ENCODE measurements at regions not wholly inside any gene's neighbourhood (a gene's known extent, or its start where the extent isn't known, plus 50 kb on each side); places are given as distances from the start of the nearest gene placed in this dataset.

- Mint-ChIP-seq H3K9me3 (no peaks in the 10 kb centered on the region), H3K27ac (ENCODE audit: low read depth) (no peak overlapping the region), H3K27me3 (no peaks in the 10 kb centered on the region), H3K36me3 (ENCODE audit: insufficient read depth) (peaks cover 22% of the 10 kb centered on the region), H3K4me1 (peaks cover 84% of the 10 kb centered on the region), H3K4me3 (no peak overlapping the region)
- no peak for DNase-seq (ENCODE audit: low spot score in 2 of 2)
- ATAC-seq (replicated peaks; ENCODE audit: extremely low read depth, poor library complexity, severe bottlenecking) = no peak
Measured at GRCh38 chr3:72442759-72443158, 405.5 kb downstream of the SHQ1 start.

DNA sequence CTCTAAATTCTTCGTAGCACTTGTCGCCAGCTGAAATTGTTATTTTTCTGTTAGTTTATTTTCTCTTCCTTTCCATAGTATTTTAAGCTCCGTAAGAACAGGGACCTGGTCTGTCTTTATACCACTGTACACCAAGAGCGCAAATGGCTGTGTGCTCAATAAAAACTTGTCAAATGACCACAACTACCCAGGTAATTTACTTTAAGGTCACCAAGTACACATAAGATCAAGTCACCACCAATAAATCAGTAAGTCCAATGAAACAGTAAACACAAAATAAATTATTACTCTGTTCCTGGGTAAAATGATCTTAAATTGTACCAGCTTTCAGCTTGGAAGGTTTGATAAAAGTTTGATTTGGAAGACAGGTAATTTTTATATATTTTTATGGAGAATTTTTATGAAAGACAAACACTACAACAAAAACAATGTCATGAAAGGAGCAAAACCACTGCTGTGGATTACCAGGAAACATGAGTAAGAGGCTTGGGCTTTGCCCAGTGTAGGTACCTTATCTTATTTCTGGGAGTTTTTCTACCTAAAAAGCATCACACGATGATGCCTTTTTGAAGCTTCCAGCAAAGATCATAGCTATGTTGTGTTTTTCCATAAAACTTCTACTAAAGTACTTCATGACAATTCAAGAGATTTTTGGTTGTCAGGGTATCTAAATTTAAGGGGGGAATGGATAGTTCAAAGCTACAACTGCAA, 406.8 kb downstream of the SHQ1 start:
- Mint-ChIP-seq H3K27ac (ENCODE audit: low read depth) (no peak overlapping the region), H3K4me3 (no peak overlapping the region), H3K4me1 (peaks cover 86% of the 10 kb centered on the region), H3K27me3 (no peaks in the 10 kb centered on the region), H3K36me3 (ENCODE audit: insufficient read depth) (peaks cover 21% of the 10 kb centered on the region), H3K9me3 (no peaks in the 10 kb centered on the region)
- DNase-seq (ENCODE audit: low spot score in 2 of 2) (no peak), ATAC-seq (replicated peaks; ENCODE audit: extremely low read depth, poor library complexity, severe bottlenecking) (no peak)

GRCh38 chr3:72440491-72440890, 407.8 kb downstream of the SHQ1 start:
- H3K9me3 Mint-ChIP-seq = no peaks in the 10 kb centered on the region
- no peak for DNase-seq (ENCODE audit: low spot score in 2 of 2)
- H3K27ac Mint-ChIP-seq (ENCODE audit: low read depth) = no peak overlapping the region
- H3K4me1 Mint-ChIP-seq = peaks cover 76% of the 10 kb centered on the region
- peaks cover 17% of the 10 kb centered on the region for H3K36me3 Mint-ChIP-seq (ENCODE audit: insufficient read depth)
- ATAC-seq (replicated peaks; ENCODE audit: extremely low read depth, poor library complexity, severe bottlenecking) = no peak
- H3K4me3 Mint-ChIP-seq = no peak overlapping the region
- no peaks in the 10 kb centered on the region for H3K27me3 Mint-ChIP-seq

DNA sequence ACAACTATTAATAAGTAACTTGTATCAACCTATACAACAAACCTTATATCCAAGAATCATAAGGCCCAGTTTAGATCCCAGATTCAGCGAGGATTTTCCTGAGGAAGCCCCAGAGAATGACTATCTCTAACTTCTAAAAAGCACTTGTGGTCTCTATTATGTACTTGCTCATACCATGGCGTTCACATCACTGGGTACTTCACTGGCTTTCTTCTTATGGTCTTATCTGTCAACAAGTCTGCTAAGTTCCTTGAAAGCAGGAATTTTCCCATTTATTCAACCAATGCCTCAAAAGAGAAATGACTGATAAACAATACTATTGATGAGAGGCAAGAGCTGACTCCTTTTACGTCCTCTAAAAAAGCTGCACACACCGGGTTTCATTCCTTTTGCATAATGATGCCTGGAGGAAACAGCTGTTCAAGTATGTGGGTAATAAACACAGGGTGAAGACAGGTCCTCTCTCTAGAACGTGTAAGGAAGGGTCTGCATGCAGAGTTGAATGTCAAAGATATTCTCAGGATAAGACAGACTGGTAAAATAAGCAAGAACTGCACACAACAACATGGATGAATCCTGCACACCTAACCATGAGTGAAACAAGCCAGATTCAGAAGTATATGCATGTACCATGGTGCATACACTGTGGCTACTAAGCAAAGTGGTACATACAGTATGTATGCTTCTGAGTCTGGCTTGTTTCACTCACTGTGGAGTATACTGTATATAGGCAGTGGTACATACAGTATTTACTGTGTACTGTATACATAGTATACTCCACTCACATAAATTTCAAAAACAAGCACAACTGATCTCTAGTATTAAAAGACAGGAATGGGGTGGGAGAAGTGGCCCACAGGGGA, 408.7 kb downstream of the SHQ1 start:
- Mint-ChIP-seq H3K27ac (ENCODE audit: low read depth) (no peak overlapping the region), H3K4me1 (peaks cover 71% of the 10 kb centered on the region), H3K4me3 (no peak overlapping the region), H3K27me3 (no peaks in the 10 kb centered on the region), H3K36me3 (ENCODE audit: insufficient read depth) (peaks cover 17% of the 10 kb centered on the region), H3K9me3 (no peaks in the 10 kb centered on the region)
- DNase-seq (ENCODE audit: low spot score in 2 of 2) (no peak), ATAC-seq (replicated peaks; ENCODE audit: extremely low read depth, poor library complexity, severe bottlenecking) (no peak)

GRCh38 chr3:72437661-72438406, 410.4 kb downstream of the SHQ1 start:
- Mint-ChIP-seq H3K36me3 (ENCODE audit: insufficient read depth) (peaks cover 15% of the 10 kb centered on the region), H3K4me1 (peaks cover 67% of the 10 kb centered on the region), H3K27ac (ENCODE audit: low read depth) (no peak overlapping the region), H3K27me3 (no peaks in the 10 kb centered on the region), H3K9me3 (no peaks in the 10 kb centered on the region), H3K4me3 (no peak overlapping the region)
- ATAC-seq (replicated peaks; ENCODE audit: extremely low read depth, poor library complexity, severe bottlenecking) (no peak), DNase-seq (ENCODE audit: low spot score in 2 of 2) (no peak)

DNA sequence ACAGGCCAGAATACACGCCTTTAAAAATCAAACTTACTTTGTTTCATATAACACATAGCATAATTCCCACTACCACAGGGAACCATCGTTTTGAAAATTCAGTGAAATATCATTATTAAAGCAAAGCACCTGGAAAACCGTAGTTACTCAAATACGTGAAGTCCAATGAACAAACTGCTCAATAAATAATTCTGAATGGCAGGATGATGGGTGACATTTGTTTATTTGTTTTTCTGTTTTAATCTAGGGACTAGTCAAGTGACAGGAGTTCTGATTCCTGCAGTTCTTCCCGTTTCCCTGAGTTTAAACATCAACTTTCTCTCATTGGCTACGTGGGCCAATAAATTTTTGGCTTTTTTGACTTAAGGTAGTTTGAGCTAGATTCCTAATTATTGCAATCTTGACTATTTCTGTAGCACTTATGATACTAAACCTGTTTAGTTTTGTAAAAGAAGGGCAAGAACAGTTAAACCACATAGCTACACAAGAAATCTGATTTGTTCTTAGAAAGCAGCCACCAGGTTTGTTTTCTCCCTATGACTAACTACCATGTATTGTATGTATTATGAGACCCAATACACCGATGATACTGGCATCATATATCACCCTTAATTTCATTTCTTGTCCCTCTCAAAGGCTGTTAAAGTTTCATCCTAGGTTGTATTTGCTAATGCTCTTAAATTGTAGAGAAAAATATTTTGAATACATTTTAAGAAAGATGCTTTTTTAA, 411.2 kb downstream of the SHQ1 start:
- Mint-ChIP-seq H3K4me3 (no peak overlapping the region), H3K27me3 (no peaks in the 10 kb centered on the region), H3K4me1 (peaks cover 68% of the 10 kb centered on the region), H3K9me3 (no peaks in the 10 kb centered on the region), H3K27ac (ENCODE audit: low read depth) (no peak overlapping the region), H3K36me3 (ENCODE audit: insufficient read depth) (peaks cover 14% of the 10 kb centered on the region)
- no peak for DNase-seq (ENCODE audit: low spot score in 2 of 2)
- ATAC-seq (replicated peaks; ENCODE audit: extremely low read depth, poor library complexity, severe bottlenecking) = no peak

DNA sequence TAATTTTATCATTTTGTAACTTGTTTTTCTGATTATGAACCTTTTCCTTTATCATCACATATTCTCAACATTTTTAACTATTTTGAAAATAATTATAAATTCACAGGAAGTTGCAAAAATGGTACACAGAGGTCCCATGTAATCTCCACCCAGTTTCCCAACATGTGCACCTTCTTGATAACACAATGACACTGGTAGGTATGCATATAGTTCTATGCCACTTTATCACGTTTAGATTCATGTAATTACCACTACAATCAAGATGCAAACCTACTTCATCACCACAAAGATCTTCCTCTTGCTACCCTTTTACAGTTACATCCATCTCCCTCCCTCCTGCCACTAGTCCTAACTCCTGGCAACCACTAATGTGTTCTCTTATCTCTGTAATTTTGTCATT, 413.9 kb downstream of the SHQ1 start:
- Mint-ChIP-seq H3K27me3 (no peaks in the 10 kb centered on the region), H3K36me3 (ENCODE audit: insufficient read depth) (peaks cover 14% of the 10 kb centered on the region), H3K27ac (ENCODE audit: low read depth) (no peak overlapping the region), H3K4me3 (no peak overlapping the region), H3K9me3 (no peaks in the 10 kb centered on the region), H3K4me1 (peaks cover 52% of the 10 kb centered on the region)
- DNase-seq (ENCODE audit: low spot score in 2 of 2) (no peak), ATAC-seq (replicated peaks; ENCODE audit: extremely low read depth, poor library complexity, severe bottlenecking) (no peak)

DNA sequence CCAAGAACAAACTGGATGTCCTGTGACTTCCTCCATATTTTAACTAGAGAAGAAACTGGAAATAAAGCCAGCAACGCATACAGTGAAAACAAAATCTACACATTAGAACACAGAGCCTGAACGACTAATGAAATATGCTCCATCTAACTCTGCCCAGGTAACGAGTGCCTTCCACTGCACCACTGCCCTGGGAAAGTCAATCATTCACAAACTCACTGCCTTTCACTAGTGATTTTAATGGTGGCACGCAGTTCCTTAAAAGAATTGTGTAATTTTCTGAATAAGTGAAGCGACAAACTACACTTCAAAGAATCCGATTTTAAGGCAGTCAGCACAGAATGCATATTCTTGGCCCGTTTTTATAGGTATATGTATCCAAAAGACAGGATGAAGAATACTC, 416.0 kb downstream of the SHQ1 start:
- ATAC-seq (replicated peaks; ENCODE audit: extremely low read depth, poor library complexity, severe bottlenecking) = no peak
- no peaks in the 10 kb centered on the region for H3K9me3 Mint-ChIP-seq
- no peak for DNase-seq (ENCODE audit: low spot score in 2 of 2)

DNA sequence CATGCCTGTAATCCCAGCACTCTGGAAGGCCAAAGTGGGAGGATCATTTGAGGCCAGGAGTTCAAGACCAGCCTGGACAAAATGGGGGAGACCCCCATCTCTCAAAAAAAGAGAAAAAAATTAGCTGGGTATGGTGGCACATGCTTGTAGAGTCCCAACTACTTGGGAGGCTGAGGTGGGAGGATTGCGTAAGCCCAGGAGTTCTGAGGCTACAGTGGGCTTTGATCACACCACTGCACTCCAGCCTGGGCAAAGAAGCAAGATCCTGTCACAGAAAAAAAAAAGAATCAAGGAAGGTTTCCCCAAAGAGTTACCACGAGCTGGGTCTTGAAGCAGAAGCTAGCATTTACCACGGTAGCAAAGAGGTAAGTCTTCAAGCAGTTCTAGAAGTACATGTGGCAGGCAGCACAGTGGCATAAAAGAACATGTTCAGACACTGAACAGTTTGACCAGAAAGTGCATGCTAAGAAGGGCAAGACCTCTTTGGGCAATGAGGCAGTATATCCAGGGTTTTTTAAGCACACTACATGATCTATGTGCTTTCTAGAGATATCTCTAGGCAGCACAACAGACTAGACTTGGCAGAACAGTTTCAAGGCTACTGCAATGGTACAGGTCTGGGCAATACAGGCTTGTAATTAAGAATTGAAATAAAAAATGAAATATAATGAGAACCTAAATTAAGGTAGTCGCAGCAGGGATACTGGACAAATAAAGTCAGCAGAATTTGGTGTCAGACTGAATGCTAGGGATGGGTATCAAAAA, 418.5 kb downstream of the SHQ1 start:
- Mint-ChIP-seq H3K27ac (ENCODE audit: low read depth) (no peak overlapping the region), H3K27me3 (no peaks in the 10 kb centered on the region), H3K36me3 (ENCODE audit: insufficient read depth) (peaks cover 1% of the 10 kb centered on the region), H3K9me3 (no peaks in the 10 kb centered on the region), H3K4me3 (no peak overlapping the region), H3K4me1 (peaks cover 72% of the 10 kb centered on the region)
- ATAC-seq (replicated peaks; ENCODE audit: extremely low read depth, poor library complexity, severe bottlenecking) (no peak), DNase-seq (ENCODE audit: low spot score in 2 of 2) (no peak)

More for the DNA sequence above, 416.0 kb downstream of the SHQ1 start:
- Mint-ChIP-seq H3K27me3 (no peaks in the 10 kb centered on the region), H3K36me3 (ENCODE audit: insufficient read depth) (peaks cover 5% of the 10 kb centered on the region), H3K27ac (ENCODE audit: low read depth) (no peak overlapping the region), H3K4me1 (peaks cover 49% of the 10 kb centered on the region), H3K4me3 (no peak overlapping the region)

DNA sequence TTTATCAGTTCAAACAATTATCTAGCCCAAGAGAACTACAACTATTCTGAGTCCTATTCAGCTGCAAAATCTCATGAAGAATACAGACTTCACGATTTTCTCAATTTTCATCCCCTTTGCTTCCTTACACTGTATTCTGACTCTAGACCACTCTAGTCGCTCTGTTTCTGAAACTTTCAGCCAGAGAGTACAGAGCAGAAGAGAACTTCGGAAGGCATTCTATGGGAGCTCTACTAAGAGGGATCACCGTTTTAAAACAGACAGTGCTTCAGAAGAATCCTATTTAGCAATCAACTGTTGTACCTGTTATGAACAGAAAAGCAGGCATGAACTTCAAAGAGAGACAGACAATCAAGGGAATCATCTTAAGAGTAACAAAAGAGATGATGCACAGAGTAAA, 419.4 kb downstream of the SHQ1 start:
- H3K36me3 Mint-ChIP-seq (ENCODE audit: insufficient read depth) = peaks cover 1% of the 10 kb centered on the region
- DNase-seq (ENCODE audit: low spot score in 2 of 2) (no peak), ATAC-seq (replicated peaks; ENCODE audit: extremely low read depth, poor library complexity, severe bottlenecking) (no peak)
- no peak overlapping the region for H3K27ac Mint-ChIP-seq (ENCODE audit: low read depth)
- H3K27me3 Mint-ChIP-seq = no peaks in the 10 kb centered on the region
- H3K4me1 Mint-ChIP-seq = peaks cover 74% of the 10 kb centered on the region
- H3K9me3 Mint-ChIP-seq = no peaks in the 10 kb centered on the region
- no peak overlapping the region for H3K4me3 Mint-ChIP-seq

GRCh38 chr3:72427624-72428023, 420.6 kb downstream of the SHQ1 start:
- Mint-ChIP-seq H3K36me3 (ENCODE audit: insufficient read depth) (peaks cover 1% of the 10 kb centered on the region), H3K27me3 (no peaks in the 10 kb centered on the region), H3K9me3 (no peaks in the 10 kb centered on the region), H3K4me3 (peak overlapping the region; percentile 28), H3K27ac (ENCODE audit: low read depth) (no peak overlapping the region), H3K4me1 (peaks cover 68% of the 10 kb centered on the region)
- ATAC-seq (replicated peaks; ENCODE audit: extremely low read depth, poor library complexity, severe bottlenecking) (no peak), DNase-seq (ENCODE audit: low spot score in 2 of 2) (no peak)

All from central memory CD8-positive, alpha-beta T cell (primary cell).